ENCODE measurements at regions not wholly inside any gene's neighbourhood (a gene's known extent, or its start where the extent isn't known, plus 50 kb on each side); places are given as distances from the start of the nearest gene placed in this dataset.
"Not testable (repeated sequence)": the region's sequence is repeated elsewhere in the genome, so short reads cannot be mapped to it uniquely, and the experiment has no call there.

DNA sequence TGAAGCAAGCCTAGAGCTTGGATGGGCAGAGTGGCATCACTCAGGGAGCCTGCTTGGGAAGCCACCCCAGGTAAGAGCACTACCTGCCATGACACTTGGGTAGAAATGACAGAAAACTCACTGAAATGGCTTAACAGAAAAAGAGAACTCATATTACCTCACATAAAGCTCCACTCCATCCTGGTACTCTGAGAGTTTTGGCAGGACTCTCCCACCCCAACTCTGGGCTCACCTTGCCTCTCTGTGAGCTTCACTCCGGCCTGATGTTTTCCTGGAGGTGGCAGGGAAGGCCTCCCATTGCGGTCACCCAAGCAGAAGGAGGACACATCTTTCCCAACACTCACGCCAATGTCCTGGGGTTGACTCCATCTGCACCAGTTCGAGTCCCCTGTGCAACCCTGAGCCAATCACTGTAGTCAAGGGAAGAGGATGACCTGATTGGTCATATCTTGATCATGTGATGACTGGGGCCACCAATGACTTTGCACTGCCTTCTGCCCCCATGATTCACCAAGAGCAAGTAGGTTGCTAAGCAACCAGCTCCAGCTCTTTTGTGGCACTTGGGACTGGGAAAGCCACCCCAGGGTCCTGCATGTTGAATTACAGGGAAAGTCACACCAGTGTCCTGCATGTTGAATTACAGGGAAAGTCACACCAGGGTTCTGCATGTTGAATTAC is 446.1 kb upstream of the SULF2 start:
- DNase-seq (ENCODE audit: low read depth in 2 of 2) = no peak

DNA sequence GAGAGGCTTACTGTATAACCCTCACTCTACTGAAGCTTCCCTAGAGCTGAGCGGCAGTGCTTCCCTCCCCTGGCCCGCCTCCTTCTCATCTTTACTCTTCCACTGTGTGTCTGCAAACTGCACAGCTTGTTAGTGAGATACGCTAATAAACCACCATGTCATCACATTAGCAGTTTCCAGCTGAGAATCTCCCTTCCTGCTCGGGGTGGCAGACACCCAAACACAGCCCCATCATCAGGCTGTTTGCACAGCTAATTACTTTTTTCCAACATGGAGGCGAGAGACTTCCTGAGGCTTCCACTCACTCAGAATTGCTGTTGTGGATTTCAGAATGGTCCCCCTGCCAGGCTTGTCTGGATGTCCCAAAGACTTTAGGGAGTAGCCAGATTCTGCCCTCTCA is 444.9 kb upstream of the SULF2 start:
- no peak for DNase-seq (ENCODE audit: low read depth in 2 of 2)

DNA sequence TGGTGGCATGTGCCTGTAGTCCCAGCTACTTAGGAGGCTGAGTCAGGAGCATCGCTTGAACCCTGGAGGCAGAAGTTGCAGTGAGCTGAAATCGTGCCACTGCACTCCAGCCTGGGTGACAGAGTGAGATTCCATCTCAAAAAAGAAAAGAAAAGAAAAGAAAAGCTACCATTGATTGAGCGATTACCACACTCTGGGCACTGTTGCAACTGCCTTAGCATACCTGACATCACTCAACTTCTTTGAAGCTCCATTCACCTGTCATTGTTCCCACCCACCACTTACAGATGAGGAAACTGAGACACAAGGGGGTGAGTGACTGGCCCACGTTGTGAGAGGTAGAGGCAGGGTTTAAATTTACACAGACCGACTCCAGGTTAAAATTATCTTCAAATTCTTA is 442.1 kb upstream of the SULF2 start:
- no peak for DNase-seq (ENCODE audit: low read depth in 2 of 2)

GRCh38 chr20:48226642-48227041 is 441.4 kb upstream of the SULF2 start:
- DNase-seq (ENCODE audit: low read depth in 2 of 2) = no peak

DNA sequence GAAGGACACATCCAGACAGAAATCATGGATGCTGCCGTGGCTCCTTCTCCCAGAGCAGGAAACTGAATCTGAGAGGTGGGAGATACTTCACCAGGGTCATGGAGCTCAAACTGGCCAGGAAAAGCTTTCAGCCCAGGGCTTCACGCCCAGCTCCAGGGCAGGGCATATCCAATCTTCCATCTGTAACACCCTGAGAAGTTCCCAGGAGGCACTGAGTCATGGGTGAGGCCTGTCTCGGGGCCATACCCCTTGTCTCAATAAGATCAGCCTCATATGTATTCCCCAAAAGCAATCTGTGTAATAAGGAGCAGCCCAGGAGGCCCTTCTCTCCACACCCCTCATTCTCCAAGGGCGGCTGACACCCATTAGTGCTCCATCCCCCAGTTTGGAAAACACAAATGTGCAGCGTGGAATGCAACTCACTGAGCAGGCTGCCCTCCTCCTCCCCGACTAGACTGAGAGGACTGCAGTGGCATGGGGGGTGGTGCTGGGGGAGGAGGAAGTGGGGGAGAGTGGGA is 439.3 kb upstream of the SULF2 start:
- DNase-seq (ENCODE audit: low read depth in 2 of 2) = no peak

DNA sequence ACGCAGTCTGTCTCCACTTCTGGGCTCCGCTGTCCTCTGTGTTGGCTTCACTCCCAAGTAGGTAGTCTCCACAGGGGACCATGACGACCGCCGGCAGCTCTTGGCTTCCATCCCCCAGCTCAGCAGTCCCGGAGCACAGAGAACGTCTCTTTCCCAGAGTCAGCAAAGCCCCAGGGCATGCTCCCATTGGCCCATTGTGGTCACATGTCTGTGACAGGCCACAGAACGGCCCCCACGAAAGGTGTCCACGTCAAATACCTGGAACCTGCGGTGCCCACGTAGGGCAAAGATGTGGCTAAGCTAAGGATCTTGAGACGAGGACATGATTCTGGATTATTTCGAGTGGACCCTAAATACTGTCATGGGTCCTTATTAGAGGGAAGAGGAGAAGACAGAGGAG is 438.4 kb upstream of the SULF2 start:
- DNase-seq (ENCODE audit: low read depth in 2 of 2) = no peak

DNA sequence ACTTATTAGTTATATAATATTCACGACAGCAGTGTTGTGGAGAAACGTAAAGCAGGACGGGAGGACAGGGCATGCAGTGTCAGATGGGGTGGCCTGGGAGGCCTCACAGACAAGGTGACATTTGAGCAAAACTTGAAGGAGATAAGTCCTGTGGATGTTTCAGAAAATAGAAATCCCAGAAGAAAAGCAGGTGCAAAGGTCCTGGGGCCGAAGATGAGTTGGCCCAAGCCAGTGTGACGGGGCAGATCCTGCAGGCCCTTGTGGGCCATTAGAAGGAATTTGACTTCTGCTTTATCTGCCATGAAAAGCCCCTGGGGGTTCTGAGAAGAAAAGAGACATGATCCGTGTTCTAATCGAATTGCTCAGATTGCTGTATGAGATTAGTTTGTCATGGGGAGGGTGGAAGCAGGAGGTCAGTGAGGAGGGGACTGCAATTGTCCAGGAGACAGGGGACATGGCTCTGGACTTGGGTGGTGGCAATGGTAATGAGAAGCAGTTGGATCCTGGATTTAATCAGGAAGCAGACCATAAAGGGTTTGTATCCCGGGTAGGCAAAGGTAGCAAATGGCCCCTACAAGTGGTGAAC is 437.4 kb upstream of the SULF2 start:
- DNase-seq (ENCODE audit: low read depth in 2 of 2) = no peak

- no peak for DNase-seq (ENCODE audit: low read depth in 2 of 2)
Observed at GRCh38 chr20:48220033-48220633, 434.9 kb upstream of the SULF2 start.

- DNase-seq (ENCODE audit: low read depth in 2 of 2) = no peak
Observed at GRCh38 chr20:48219306-48219705, 434.0 kb upstream of the SULF2 start.

GRCh38 chr20:48217190-48217589 is 431.9 kb upstream of the SULF2 start:
- no peak for DNase-seq (ENCODE audit: low read depth in 2 of 2)

DNA sequence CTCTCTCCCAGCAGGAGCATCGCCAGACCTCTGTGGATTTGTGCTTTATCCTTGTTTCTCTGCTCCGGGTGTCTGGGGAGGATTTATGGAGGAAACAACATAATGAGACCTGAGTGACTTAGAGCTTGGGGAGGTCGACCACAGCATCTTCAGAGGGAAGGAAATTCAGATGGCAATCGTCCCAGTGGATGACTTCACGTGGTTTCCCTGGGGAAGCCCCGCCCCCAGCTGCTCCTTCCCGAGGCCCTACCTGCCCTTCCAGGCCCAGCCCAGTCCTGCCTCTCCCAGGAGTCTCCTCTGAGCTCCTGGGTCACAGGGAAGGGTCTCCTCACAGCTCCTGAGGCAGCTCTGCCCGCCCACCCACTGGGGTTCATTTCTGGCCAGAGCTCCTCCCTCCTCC is 430.3 kb upstream of the SULF2 start:
- DNase-seq (ENCODE audit: low read depth in 2 of 2) = no peak

- DNase-seq (ENCODE audit: low read depth in 2 of 2) = no peak
Observed at GRCh38 chr20:48214601-48215000, 429.3 kb upstream of the SULF2 start.

GRCh38 chr20:48213635-48214034 is 428.4 kb upstream of the SULF2 start:
- not testable (repeated sequence) for DNase-seq (ENCODE audit: low read depth in 2 of 2)

DNA sequence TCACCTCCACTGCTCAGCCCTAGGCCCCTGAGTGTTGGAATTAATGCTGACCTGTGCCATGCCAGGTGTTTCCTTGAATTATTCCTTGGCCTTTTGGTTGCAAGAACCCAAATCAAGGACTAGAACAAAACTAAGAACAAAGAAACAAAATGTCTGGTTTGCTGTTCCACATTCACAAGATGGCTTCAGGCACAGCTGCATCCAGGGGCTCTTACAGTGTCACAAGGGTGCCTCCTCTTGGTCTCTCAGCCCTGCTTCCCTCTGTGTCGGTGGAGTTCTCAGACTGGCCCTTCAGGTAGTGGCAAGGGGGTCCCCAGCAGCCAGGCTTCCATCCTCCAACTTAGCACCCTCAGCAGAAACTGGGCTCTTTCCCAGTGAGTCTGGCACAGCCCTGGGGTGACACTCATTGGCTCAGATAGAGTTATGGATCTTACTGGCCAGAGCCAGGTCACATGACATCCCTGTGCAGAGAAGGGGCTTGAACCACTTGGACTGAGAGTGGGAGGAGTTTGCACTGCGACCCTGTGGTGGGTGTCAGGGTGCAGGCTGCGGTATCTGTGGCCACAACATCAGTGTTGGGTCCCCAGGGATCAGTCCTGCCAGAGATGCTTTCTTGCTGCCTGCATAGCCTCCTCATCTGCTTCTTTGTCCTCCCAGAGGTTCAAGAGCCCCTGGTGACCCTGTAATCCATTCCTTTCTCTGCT is 427.7 kb upstream of the SULF2 start:
- DNase-seq (ENCODE audit: low read depth in 2 of 2) = no peak

GRCh38 chr20:48211847-48212246 is 426.6 kb upstream of the SULF2 start:
- DNase-seq (ENCODE audit: low read depth in 2 of 2) = no peak

DNA sequence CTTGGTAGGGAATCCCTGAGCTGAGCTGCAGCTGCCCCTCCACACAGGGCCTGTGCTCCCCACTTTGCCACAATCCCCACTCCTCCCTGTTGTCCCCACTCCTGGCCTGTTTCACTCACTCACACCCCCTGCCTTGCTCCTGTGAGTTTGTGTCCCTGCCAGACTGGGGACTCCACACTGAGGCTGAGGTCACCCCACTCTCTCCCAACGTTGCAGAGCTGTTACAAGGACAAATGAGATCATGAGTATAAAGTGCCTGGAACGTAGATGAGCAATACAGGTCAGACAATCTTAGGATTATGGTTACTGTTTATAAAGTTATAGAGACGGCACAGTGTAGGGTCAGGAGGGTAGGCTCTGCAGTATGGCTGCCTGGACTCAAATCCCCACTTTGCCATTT is 426.0 kb upstream of the SULF2 start:
- no peak for DNase-seq (ENCODE audit: low read depth in 2 of 2)

GRCh38 chr20:48210111-48211027 is 425.1 kb upstream of the SULF2 start:
- DNase-seq (ENCODE audit: low read depth in 2 of 2) = no peak

DNA sequence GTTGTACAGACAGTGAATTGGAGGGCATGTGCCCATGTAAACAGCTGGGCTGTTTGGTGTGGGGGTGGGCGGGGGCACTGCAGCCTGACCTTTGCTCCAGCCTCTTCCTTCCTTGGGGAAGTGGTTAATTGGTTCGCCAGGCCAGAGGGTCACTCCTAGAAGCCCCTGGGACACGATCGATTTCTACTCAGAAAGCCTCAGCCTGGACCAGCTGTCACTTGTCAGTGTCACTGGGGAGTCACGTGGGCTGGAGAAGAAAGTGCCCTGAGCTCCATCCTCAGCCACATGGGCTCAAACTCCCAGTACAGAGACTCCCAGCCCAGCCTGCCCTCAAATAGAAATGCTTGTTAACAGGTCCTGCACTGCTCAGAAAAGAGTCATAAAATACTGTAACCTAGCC is 423.8 kb upstream of the SULF2 start:
- DNase-seq (ENCODE audit: low read depth in 2 of 2) = no peak

GRCh38 chr20:48208176-48208575 is 422.9 kb upstream of the SULF2 start:
- no peak for DNase-seq (ENCODE audit: low read depth in 2 of 2)

DNA sequence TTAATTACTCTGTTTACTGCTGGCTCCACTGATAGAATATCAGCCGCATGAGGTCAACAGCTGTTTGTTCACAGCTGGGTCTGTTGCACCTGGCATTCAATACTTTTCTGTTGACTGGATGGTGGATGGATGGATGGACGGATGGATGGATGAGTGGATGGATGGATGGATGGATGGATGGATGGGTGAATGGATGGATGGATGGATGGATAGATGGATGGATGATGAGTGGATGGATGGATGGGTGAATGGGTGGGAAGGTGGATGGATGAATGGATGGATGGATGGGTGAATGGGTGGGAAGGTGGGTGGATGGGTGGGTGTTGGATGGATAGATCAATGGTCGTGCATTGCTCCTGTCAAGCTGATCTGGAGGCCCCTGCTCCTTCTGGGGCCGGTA is 422.2 kb upstream of the SULF2 start:
- no peak for DNase-seq (ENCODE audit: low read depth in 2 of 2)

- DNase-seq (ENCODE audit: low read depth in 2 of 2) = no peak
Observed at GRCh38 chr20:48205786-48206185, 420.5 kb upstream of the SULF2 start.
